Tibial nerve (tissue), 4 donors: ENCODE measurements at regions not wholly inside any gene's neighbourhood (a gene's known extent, or its start where the extent isn't known, plus 50 kb on each side); places are given as distances from the start of the nearest gene placed in this dataset.

Experiments used
- CTCF ChIP-seq, 5 experiments: fragments of 200-600 bp in 3 of 5; fragments of 450-650 bp in 2 of 5; sonication (generic) in 3 of 5; IDR thresholded peaks; one replicate each; pipeline ENCODE4 v1.5.1; 2016 to 2019; ENCODE audit warnings: antibody characterized with exemption in 5 of 5, mild to moderate bottlenecking in 3 of 5, moderate library complexity in 2 of 5
- EP300 ChIP-seq, 2 donors: sonication (generic); formaldehyde crosslinking; IDR thresholded peaks; one replicate each; pipeline ENCODE4 v1.6.1; 2017; ENCODE audit warnings: antibody characterized with exemption in 2 of 2, mild to moderate bottlenecking in 1 of 2
- POLR2A ChIP-seq, 2 donors: fragments of 450-650 bp; IDR thresholded peaks; one replicate each; pipeline ENCODE4 v1.6.1; 2017; ENCODE audit warnings: antibody characterized with exemption in 2 of 2, mild to moderate bottlenecking in 2 of 2, moderate library complexity in 2 of 2

- TF ChIP-seq CTCF (IDR thresholded peaks at IDR 0.05) (no peak), POLR2A (IDR thresholded peaks at IDR 0.05) (no peak), EP300 (IDR thresholded peaks at IDR 0.05) (no peak)
Measured at GRCh38 chr14:66066981-66067776, 419.0 kb upstream of the CCDC196 start.
